PC-3 (cell line): ENCODE measurements at regions not wholly inside any gene's neighbourhood (a gene's known extent, or its start where the extent isn't known, plus 50 kb on each side); places are given as distances from the start of the nearest gene placed in this dataset.

Source experiments
- EZH2 ChIP-seq: fragments of 300-600 bp; sonication (generic); IDR thresholded peaks from one replicate; pipeline ENCODE4 v1.6.1; 2017; ENCODE audit warnings: antibody characterized with exemption, mild to moderate bottlenecking, low read length; ENCODE audit not compliant: unreplicated experiment
- EZH2phosphoT487 ChIP-seq: fragments of 300-600 bp; sonication (generic); IDR thresholded peaks from 2 replicates; pipeline ENCODE4 v1.6.1; 2018; ENCODE audit warnings: mild to moderate bottlenecking, antibody characterized with exemption, low read length, borderline replicate concordance
- TF ChIP-seq, protein P1 (sequence below): fragments of 300-600 bp; sonication (generic); conservative IDR thresholded peaks from 2 replicates; pipeline ENCODE4 v1.5.1; 2017; ENCODE audit warnings: antibody characterized with exemption, low read depth, mild to moderate bottlenecking, low read length

DNA sequence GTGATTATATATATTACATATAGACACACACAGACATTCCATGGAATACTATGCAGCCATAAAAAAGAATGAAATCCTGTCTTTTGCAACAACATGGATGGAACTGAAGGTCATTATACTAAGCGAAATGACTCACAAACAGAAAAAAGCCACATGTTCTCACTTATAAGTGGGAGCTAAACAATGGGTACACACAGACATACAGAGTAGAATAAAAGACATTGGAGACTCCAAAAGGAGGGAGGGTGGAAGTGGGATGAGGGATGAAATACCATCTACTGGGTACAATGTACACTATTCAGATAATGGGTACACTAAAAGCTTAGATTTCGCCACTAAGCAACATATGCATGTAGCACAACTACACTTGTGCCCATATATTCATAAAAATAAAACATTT is 170.0 kb upstream of the RGMB start:
- TF ChIP-seq, protein P1, sequence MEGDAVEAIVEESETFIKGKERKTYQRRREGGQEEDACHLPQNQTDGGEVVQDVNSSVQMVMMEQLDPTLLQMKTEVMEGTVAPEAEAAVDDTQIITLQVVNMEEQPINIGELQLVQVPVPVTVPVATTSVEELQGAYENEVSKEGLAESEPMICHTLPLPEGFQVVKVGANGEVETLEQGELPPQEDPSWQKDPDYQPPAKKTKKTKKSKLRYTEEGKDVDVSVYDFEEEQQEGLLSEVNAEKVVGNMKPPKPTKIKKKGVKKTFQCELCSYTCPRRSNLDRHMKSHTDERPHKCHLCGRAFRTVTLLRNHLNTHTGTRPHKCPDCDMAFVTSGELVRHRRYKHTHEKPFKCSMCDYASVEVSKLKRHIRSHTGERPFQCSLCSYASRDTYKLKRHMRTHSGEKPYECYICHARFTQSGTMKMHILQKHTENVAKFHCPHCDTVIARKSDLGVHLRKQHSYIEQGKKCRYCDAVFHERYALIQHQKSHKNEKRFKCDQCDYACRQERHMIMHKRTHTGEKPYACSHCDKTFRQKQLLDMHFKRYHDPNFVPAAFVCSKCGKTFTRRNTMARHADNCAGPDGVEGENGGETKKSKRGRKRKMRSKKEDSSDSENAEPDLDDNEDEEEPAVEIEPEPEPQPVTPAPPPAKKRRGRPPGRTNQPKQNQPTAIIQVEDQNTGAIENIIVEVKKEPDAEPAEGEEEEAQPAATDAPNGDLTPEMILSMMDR = no peak
- no peak for TF ChIP-seq EZH2
- no peak for TF ChIP-seq EZH2phosphoT487
